Daoy (cell line): ENCODE measurements at regions not wholly inside any gene's neighbourhood (a gene's known extent, or its start where the extent isn't known, plus 50 kb on each side); places are given as distances from the start of the nearest gene placed in this dataset.
A peak's percentile ranks its signal among the peaks of the same experiment; 100 is the strongest.

Experiments used
- DNase-seq: peaks from one replicate; pipeline ENCODE4 v3.0.0-alpha.2; 2015; ENCODE audit warnings: low read depth

DNA sequence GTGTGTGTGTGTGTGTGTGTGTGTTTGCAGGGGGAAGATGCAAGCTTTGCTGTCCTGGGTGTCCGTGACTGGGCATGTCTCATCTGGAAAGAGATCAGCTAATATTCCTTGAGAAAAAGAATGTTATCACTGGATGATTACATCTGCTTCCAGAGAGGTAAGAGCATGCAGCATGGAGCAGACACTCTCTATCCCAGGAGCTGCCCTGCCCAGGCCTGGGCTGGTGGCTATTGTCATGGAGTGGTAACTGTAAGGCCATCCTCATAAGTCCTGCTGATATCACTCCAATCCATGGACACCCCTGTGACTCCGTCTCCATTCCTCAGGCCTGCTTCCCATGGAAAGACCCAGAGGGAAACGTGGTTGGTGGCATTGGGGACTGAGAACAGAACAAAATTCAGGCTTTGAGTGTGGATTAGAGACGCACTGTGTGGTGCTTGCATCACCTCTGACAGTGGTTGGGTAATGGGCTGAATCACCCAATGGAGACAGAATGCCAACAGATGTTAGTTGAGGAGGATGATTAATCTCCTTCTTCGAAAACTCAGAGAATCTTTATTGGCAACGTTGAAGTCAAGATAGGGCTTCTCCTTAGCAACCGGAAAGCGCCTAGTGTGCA is 52.0 kb upstream of the KCNIP1 start:
- DNase-seq, result peak; percentile 46

DNA sequence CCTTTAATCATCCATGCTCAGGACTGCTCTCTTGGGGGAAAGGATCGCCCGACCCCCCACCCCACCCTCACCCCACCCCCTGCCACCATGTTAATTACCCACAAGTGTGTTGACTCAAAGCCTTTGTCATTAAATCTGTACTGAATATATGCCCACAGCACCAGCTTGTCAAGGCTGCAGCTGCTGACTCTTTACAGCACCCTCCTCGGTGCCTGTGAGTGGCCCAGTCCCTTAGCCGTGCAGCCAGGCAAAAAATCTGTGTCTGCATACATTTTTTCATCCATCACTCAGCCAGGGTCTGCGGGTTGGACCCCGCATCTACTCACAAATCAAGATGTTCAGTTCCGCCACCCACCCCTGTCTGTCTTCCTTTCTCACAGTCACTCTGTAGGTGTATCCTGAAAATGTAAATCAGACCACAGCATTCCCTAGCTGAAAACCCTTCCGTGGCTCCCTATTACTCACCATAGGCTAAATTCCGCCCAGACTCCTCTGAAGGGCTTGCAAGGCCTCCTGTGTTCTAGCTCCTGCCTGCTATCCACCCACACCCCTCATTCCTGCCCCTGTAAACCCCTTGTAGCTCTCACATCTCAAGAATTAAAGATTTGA is 53.7 kb upstream of the KCNIP1 start:
- no peak for DNase-seq

DNA sequence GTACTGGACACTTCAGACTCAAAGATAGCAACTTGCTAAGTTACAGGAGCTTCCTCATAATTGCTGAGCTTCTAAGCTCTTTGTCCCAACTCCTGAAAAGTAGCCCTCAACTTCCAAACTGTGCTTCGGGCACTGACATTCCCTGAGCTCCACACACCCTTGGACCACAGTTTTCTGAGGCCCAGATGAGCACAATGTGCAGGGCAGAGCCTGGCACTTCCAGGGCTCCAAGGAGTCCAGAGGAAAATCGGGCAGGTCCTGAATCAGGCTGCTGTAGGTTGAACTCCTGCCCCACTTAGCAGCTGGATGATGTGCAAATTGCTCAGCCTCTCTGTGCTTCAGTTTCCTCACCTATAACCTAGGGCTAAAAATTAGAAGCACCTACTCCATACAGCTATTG is 54.6 kb upstream of the KCNIP1 start:
- no peak for DNase-seq

- no peak for DNase-seq
Observed at GRCh38 chr5:170448221-170448620, 55.6 kb upstream of the KCNIP1 start.

GRCh38 chr5:170446365-170446764 is 57.2 kb upstream of the KCNMB1 start:
- DNase-seq, result no peak

DNA sequence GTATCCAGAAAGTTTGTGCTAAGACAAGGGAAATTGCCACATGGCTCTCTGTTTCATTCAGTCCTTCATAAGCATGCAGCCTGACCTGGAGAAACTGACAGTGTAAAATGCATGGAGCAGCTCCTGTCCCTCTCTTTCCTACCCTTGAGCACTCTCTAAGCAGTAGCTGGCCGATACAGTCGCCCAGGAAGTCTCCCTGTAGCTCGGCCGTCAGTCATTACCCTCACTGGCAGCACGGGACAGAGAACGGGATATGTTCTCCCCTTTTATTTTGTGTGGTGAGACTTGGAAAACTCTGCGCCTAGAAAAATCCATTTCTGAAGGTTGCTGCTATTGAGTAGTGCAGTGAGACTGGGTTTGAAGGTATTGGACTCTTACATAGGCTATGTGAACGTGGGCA is 56.8 kb upstream of the KCNMB1 start:
- DNase-seq, result no peak

DNA sequence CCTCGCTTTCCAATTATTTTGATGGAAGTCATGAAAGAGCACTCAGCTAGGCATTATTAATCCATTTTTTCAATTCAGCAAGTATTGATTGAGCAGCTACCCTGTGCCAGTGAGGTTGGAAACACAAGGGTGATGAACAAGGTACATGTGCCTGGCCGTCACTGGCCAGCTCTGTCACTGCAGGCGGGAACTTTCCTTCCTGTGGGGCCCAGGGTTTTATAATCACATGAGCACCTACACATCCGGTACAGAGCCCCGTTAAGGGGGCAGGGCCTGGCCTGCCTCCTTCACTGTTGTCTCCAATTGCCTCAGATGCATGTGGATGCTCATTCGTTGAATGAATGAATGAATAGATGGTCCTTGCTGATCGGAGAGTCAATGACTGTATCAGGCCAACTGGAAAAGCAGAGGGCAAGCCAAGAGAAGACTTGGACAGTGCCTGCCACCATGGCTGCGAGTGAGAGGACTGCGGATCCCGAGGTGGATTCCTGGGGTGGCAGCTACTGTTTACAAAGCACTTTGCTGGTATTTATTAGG is 55.9 kb upstream of the KCNMB1 start:
- DNase-seq, result no peak

DNA sequence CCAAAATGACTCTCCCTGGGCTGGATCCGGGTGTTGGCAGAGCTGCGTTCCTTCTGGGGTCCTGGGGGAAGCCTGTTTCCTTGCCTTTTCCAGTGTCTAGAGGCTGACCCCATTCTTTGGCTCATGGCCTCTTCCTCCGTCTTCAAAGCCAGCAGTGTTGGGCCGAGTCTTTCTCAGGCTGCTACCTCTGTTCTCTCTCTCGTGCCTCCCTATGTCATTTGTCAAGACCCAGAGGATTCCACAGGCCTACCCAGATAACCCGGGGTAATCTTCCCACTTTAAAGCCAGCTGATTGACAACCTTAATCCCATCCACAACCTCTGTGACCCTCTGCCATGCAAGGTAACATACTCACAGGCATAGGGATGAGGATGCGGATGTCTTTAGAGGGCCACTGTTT is 55.0 kb upstream of the KCNMB1 start:
- no peak for DNase-seq

GRCh38 chr5:170443624-170444023 is 54.5 kb upstream of the KCNMB1 start:
- DNase-seq, result no peak

- DNase-seq, result no peak
Observed at GRCh38 chr5:170442921-170443320, 53.8 kb upstream of the KCNMB1 start.

DNA sequence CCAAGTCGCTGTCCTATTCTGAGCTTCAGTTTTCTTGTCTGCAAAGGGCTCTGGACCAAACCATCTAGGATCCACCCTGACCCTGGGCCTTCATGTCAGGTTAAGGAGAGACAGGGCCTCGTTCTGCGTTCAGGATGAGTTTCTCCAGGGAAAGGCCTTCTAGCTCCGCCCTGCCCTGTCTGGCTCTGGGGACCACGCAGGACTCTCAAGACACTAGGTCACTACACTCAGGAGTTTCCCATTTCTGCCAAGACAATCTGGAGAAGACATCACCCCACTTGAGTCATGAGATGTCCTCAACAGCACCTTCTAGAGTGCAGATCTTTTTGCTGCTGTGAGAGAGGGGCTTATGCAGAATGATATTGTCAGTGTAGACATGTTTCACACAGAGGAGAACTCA is 53.2 kb upstream of the KCNMB1 start:
- no peak for DNase-seq

DNA sequence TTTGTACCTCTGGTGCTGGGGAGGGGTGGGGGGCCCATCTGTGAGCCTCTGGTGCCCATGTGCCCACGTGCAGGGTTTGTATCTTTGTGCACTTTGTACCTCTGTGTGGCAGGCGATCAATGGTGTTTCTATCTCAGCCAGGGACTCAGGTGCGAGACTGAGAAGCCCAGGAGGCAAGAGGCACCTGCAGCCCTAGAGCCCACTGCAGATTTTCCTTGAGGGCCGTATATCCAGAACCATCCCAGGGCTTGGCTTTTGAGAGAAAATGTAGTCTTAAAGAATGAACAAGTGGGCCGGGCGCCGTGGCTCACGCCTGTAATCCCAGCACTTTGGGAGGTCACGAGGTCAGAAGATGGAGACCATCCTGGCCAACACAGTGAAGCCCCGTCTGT is 52.2 kb upstream of the KCNMB1 start:
- no peak for DNase-seq

GRCh38 chr5:170440771-170441392 is 51.7 kb upstream of the KCNMB1 start:
- no peak for DNase-seq

DNA sequence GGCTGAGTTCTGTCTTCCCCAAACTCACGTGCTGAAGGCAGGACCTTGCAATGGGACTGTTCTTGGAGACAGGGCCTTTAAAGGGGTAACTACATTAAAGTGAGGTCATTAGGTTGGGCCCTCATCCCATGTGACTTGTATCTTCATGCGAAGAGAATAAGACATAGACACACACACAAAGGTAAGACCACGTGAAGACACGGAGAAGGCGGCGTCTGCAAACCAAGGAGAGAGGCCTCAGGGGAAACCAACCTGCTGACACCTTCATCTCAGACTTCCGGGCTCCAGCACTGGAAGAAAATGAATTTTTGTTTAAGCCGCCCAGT is 50.7 kb upstream of the KCNMB1 start:
- DNase-seq, result no peak

GRCh38 chr5:170439223-170439943 is 50.2 kb upstream of the KCNMB1 start:
- no peak for DNase-seq
